ENCODE measurements at regions not wholly inside any gene's neighbourhood (a gene's known extent, or its start where the extent isn't known, plus 50 kb on each side); places are given as distances from the start of the nearest gene placed in this dataset.

GRCh38 chr20:4074877-4075455 is 59.6 kb upstream of the RNF24 start:
- TF ChIP-seq POLR2AphosphoS5 (IDR thresholded peaks at IDR 0.05) = no peak
- TF ChIP-seq CTCF (IDR thresholded peaks at IDR 0.05) = no peak
- no peak for TF ChIP-seq EP300 (IDR thresholded peaks at IDR 0.05)
